ENCODE measurements at regions not wholly inside any gene's neighbourhood (a gene's known extent, or its start where the extent isn't known, plus 50 kb on each side); places are given as distances from the start of the nearest gene placed in this dataset.

DNA sequence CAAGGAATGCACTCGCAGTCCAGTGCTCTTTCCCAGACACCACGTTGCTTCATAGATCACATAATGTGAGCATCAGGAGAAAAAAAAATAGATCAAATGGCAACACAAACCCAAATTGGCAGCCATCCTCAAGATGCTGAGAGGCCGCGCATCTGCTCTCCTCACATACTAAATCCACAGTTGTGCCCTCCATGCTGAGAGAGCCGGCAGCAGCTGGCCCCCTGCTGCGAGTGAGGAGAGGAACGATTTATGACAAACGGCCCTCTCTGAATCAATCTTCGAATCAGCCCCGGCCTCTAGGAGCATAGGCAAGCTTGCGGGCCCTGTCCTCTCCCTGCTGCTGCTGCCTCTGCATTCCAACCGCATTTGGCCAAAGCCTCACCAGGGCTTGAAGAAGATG lies 159.9 kb upstream of the TENM4 start:
- H3K9ac ChIP-seq (replicated peaks; ENCODE audit: extremely low read depth, insufficient read depth, low read length), result no peak overlapping the region
- H3K9me3 ChIP-seq (replicated peaks; ENCODE audit: control insufficient read depth, insufficient read depth, low read length), result no peaks in the 10 kb centered on the region
- no peak for DNase-seq (ENCODE audit: low read depth, low spot score)
- no peaks in the 10 kb centered on the region for H3K27me3 ChIP-seq (ENCODE audit: control insufficient read depth in 2 of 2, insufficient read depth in 2 of 2, low read length in 2 of 2)
- H3K36me3 ChIP-seq (ENCODE audit: control insufficient read depth in 2 of 2, extremely low read depth in 1 of 2, insufficient read depth in 2 of 2, low read length in 2 of 2), result no peaks in the 10 kb centered on the region
- BruUV-seq (replicated peaks), result no TSS peak
- H3K79me2 ChIP-seq (ENCODE audit: control insufficient read depth, insufficient read depth, low read length), result no peaks in the 10 kb centered on the region
- no peaks in the 10 kb centered on the region for H4K20me1 ChIP-seq (replicated peaks; ENCODE audit: control insufficient read depth, extremely low read depth, insufficient read depth, low read length)
- no peak overlapping the region for H3K4me2 ChIP-seq (ENCODE audit: insufficient read depth, low read length)
- H3K27ac ChIP-seq (ENCODE audit: insufficient read depth, low read depth, low read length), result no peak overlapping the region
- H3K4me3 ChIP-seq (replicated peaks in 1 of 3; ENCODE audit: insufficient read depth in 1 of 3, low read depth in 1 of 3, low read length in 3 of 3), result no peak overlapping the region
- H2AFZ ChIP-seq (ENCODE audit: low read depth, low read length), result no peak overlapping the region
- dilution Hi-C loops (cut with MboI; ENCODE audit: extremely low pct_ligation_motif_present, low sequenced_read_pairs), result no loop called here
- H3K9me1 ChIP-seq (replicated peaks; ENCODE audit: control insufficient read depth, extremely low read depth, insufficient read depth, low read length), result no peaks in the 10 kb centered on the region
- ChIA-PET CTCF (no interaction called here), POLR2A (no interaction called here)
- H3K4me1 ChIP-seq (ENCODE audit: control insufficient read depth, extremely low read depth, insufficient read depth, low read length), result no peaks in the 10 kb centered on the region
- no peak for FAIRE-seq
- intact Hi-C loops (cut with micrococcal nuclease), result no loop called here
- TF ChIP-seq MYC (IDR thresholded peaks at IDR 0.05; ENCODE audit: low read depth, low read length) (no peak), GATA2 (IDR thresholded peaks at IDR 0.05; ENCODE audit: insufficient read depth, insufficient read length, low read depth, low read length) (no peak), EZH2 (IDR thresholded peaks at IDR 0.05; ENCODE audit: borderline replicate concordance, low read depth, low read length, severe bottlenecking) (no peak), POLR2AphosphoS5 (IDR thresholded peaks at IDR 0.05; ENCODE audit: insufficient read depth, low read depth, low read length) (no peak), POLR2A (IDR thresholded peaks at IDR 0.05; ENCODE audit: low read depth, low read length) (no peak), FOS (IDR thresholded peaks at IDR 0.05; ENCODE audit: borderline replicate concordance, insufficient read depth, low read length) (no peak), JUN (IDR thresholded peaks at IDR 0.05; ENCODE audit: borderline replicate concordance, insufficient read depth, insufficient read length, low read depth) (no peak)
- TF ChIP-seq, protein P1, sequence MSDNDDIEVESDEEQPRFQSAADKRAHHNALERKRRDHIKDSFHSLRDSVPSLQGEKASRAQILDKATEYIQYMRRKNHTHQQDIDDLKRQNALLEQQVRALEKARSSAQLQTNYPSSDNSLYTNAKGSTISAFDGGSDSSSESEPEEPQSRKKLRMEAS (IDR thresholded peaks at IDR 0.05; ENCODE audit: insufficient read depth, insufficient read length), result no peak
- TF ChIP-seq, protein P2, sequence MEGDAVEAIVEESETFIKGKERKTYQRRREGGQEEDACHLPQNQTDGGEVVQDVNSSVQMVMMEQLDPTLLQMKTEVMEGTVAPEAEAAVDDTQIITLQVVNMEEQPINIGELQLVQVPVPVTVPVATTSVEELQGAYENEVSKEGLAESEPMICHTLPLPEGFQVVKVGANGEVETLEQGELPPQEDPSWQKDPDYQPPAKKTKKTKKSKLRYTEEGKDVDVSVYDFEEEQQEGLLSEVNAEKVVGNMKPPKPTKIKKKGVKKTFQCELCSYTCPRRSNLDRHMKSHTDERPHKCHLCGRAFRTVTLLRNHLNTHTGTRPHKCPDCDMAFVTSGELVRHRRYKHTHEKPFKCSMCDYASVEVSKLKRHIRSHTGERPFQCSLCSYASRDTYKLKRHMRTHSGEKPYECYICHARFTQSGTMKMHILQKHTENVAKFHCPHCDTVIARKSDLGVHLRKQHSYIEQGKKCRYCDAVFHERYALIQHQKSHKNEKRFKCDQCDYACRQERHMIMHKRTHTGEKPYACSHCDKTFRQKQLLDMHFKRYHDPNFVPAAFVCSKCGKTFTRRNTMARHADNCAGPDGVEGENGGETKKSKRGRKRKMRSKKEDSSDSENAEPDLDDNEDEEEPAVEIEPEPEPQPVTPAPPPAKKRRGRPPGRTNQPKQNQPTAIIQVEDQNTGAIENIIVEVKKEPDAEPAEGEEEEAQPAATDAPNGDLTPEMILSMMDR (IDR thresholded peaks at IDR 0.05; ENCODE audit: extremely low read depth in 1 of 2, insufficient read depth in 1 of 2, low read depth in 1 of 2, low read length in 2 of 2), result no peak
